OCI-LY3 (cell line): ENCODE measurements at regions not wholly inside any gene's neighbourhood (a gene's known extent, or its start where the extent isn't known, plus 50 kb on each side); places are given as distances from the start of the nearest gene placed in this dataset.

Experiments used
- H2AFZ ChIP-seq: fragments of 200-600, 300-600 bp; shearing (Covaris generic); 2 replicates; pipeline ENCODE4 v1.6.0; 2014; ENCODE audit warnings: antibody characterized with exemption, low read depth, low read length
- H3K27ac ChIP-seq: fragments of 200-600, 300-600 bp; sonication (generic); 2 replicates; pipeline ENCODE4 v1.5.1; 2014; ENCODE audit warnings: mild to moderate bottlenecking, low read length, moderate library complexity, mixed read lengths
- H3K27me3 ChIP-seq: fragments of 200-600, 300-600 bp; sonication (generic); 2 replicates; pipeline ENCODE4 v1.6.1; 2014; ENCODE audit warnings: low read depth, low read length, mixed read lengths
- H3K36me3 ChIP-seq: fragments of 200-600, 300-600 bp; sonication (generic); replicated peaks from 2 replicates; pipeline ENCODE3; 2014; ENCODE audit warnings: low read depth, low read length, mixed read lengths
- H3K4me1 ChIP-seq: fragments of 300-600, 200-600 bp; sonication (generic); 2 replicates; pipeline ENCODE4 v1.6.1; 2014; ENCODE audit warnings: low read length, mixed read lengths
- H3K4me2 ChIP-seq: fragments of 200-600, 300-600 bp; sonication (generic); 2 replicates; pipeline ENCODE4 v1.6.1; 2014; ENCODE audit warnings: low read length, mixed read lengths
- H3K4me3 ChIP-seq: fragments of 300-600, 200-600 bp; sonication (generic); 2 replicates; pipeline ENCODE4 v1.5.1; 2014; ENCODE audit warnings: antibody characterized with exemption, mild to moderate bottlenecking, low read length, moderate library complexity
- H3K79me2 ChIP-seq: fragments of 300-600, 200-600 bp; shearing (Covaris generic); 2 replicates; pipeline ENCODE4 v1.6.1; 2014; ENCODE audit warnings: mild to moderate bottlenecking, low read length, mixed read lengths
- H3K9ac ChIP-seq: fragments of 300-600, 200-600 bp; shearing (Covaris generic); 2 replicates; pipeline ENCODE4 v1.6.0; 2014; ENCODE audit warnings: mild to moderate bottlenecking, low read length, moderate library complexity
- H3K9me3 ChIP-seq: fragments of 200-600, 300-600 bp; shearing (Covaris generic); 2 replicates; pipeline ENCODE4 v1.6.1; 2014; ENCODE audit warnings: low read length, mixed read lengths; ENCODE audit not compliant: insufficient read depth
- H4K20me1 ChIP-seq: fragments of 200-600, 300-600 bp; sonication (generic); 2 replicates; pipeline ENCODE4 v1.6.1; 2016; ENCODE audit warnings: low read length, mixed read lengths; ENCODE audit not compliant: insufficient read depth
- EZH2phosphoT487 ChIP-seq: fragments of 200-600 bp; shearing (Covaris generic); IDR thresholded peaks from 2 replicates; pipeline ENCODE4 v1.6.1; 2018; ENCODE audit warnings: antibody characterized with exemption, mixed run types, low read depth
- TF ChIP-seq, protein P1 (sequence below): fragments of 200-600, 300-600 bp; sonication (generic); IDR thresholded peaks from 2 replicates; pipeline ENCODE4 v1.5.1; 2014; ENCODE audit warnings: antibody characterized with exemption, low read length, low read depth

DNA sequence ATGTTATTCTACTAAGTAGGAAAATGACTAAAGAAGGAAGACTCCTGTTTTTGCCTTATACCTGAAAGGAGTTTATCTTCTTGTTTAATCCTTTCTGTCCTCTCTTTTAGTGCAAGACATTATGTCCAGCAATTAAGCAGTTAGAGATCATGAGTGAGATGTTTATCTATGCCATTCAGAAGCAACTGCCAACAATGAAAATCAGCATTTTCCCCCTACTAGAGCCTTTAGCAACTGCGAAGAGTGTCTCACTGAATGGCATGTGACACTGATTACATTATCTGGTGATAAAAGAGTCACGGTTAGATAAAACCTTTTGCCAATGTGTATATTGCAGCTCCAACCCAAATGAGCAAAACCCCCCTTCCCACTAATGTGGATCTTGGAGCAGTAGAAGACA lies 357.7 kb upstream of the SYT4 start:
- Histone ChIP-seq H3K9me3 (no peaks in the 10 kb centered on the region), H3K4me3 (no peak overlapping the region), H2AFZ (no peak overlapping the region), H3K9ac (no peak overlapping the region), H3K27ac (no peak overlapping the region), H3K79me2 (no peaks in the 10 kb centered on the region), H3K4me2 (no peak overlapping the region), H3K36me3 (no peaks in the 10 kb centered on the region), H3K27me3 (no peaks in the 10 kb centered on the region), H3K4me1 (no peaks in the 10 kb centered on the region), H4K20me1 (no peaks in the 10 kb centered on the region)
- TF ChIP-seq, protein P1, sequence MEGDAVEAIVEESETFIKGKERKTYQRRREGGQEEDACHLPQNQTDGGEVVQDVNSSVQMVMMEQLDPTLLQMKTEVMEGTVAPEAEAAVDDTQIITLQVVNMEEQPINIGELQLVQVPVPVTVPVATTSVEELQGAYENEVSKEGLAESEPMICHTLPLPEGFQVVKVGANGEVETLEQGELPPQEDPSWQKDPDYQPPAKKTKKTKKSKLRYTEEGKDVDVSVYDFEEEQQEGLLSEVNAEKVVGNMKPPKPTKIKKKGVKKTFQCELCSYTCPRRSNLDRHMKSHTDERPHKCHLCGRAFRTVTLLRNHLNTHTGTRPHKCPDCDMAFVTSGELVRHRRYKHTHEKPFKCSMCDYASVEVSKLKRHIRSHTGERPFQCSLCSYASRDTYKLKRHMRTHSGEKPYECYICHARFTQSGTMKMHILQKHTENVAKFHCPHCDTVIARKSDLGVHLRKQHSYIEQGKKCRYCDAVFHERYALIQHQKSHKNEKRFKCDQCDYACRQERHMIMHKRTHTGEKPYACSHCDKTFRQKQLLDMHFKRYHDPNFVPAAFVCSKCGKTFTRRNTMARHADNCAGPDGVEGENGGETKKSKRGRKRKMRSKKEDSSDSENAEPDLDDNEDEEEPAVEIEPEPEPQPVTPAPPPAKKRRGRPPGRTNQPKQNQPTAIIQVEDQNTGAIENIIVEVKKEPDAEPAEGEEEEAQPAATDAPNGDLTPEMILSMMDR: no peak
- no peak for TF ChIP-seq EZH2phosphoT487

DNA sequence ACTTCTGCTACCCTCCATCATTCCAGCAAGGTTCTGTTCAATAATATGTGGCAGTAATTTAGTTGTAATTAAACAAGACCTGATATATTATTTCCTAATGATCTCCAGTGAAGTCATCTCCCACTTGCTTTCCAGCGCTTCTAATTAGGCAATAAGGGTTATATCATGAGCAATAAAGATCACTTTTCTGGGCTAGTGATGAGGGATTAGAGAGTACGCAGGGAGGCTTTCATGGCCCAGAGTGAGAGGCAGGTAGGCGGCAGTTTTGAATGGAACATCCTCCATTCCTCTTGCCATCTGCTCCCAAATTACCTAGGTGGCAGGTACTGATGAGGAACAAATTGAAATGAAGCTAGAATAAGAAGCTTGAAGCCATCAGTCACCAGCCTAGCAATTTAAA lies 358.1 kb upstream of the SYT4 start:
- Histone ChIP-seq H3K27me3 (no peaks in the 10 kb centered on the region), H3K36me3 (no peaks in the 10 kb centered on the region), H3K4me2 (no peak overlapping the region), H3K9me3 (no peaks in the 10 kb centered on the region), H2AFZ (no peak overlapping the region), H3K4me3 (no peak overlapping the region), H3K9ac (no peak overlapping the region), H3K79me2 (no peaks in the 10 kb centered on the region), H4K20me1 (no peaks in the 10 kb centered on the region), H3K27ac (no peak overlapping the region), H3K4me1 (no peaks in the 10 kb centered on the region)
- TF ChIP-seq EZH2phosphoT487: no peak
- TF ChIP-seq, protein P1: no peak

DNA sequence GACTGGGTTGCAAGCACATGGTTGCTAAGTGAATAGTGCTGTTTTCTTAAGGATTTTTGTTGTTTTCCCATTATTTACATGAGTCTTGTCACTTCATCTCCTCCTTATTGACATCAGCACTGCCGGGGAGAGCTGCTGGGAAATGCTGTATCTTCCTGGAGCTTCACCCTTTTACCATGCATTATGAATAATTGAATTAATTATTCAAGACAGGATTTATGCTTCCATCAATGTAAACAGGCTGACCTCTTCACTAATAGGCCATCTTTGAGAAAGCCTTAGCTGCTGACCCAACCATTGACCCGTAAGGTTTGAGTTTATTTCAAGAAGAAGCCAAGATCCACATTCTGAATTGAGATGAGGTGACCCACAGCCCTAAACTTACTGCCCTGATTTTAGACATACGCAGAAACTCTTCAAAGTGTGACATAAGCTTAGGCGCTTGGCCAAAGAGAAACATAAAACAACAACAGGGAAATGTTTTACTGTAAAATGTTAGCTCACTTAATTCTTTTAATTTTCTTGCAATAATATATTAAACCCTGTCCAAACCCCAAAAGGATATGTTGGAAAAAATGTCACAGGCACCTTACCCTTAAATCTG lies 365.5 kb upstream of the SYT4 start:
- peaks cover 4% of the 10 kb centered on the region; the same call in 1 of the 2 replicates for H3K9me3 ChIP-seq
- no peak overlapping the region for H2AFZ ChIP-seq
- H3K27me3 ChIP-seq: no peaks in the 10 kb centered on the region
- H3K4me3 ChIP-seq: no peak overlapping the region
- H3K4me1 ChIP-seq: no peaks in the 10 kb centered on the region
- TF ChIP-seq, protein P1: no peak
- no peak for TF ChIP-seq EZH2phosphoT487
- no peaks in the 10 kb centered on the region for H4K20me1 ChIP-seq
- no peak overlapping the region for H3K27ac ChIP-seq
- no peaks in the 10 kb centered on the region for H3K36me3 ChIP-seq
- no peak overlapping the region for H3K9ac ChIP-seq
- H3K79me2 ChIP-seq: no peaks in the 10 kb centered on the region
- no peak overlapping the region for H3K4me2 ChIP-seq

DNA sequence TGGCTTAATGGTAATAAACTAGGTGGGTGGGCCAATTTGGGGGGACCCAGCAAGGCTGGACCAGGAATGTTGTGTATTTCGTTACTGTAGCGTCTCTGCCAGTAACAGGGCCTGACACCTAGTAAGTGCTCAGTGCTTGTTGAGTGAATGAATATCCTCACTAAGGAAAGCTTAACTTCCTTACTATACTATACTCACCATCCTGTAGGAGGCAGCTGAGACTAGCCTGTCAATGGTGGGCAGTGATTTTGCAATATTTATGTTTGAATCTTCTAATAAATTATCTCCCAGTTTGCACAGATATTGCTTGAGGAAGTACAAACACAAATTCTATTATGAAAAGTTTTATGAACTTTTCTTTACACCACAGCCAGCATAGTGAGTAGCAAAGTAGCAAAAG lies 370.7 kb upstream of the SYT4 start:
- TF ChIP-seq, protein P1: peak; percentile 34
- no peak for TF ChIP-seq EZH2phosphoT487
- Histone ChIP-seq H3K4me3 (no peak overlapping the region), H3K9ac (no peak overlapping the region), H3K27ac (no peak overlapping the region), H4K20me1 (no peaks in the 10 kb centered on the region), H3K36me3 (no peaks in the 10 kb centered on the region), H3K79me2 (no peaks in the 10 kb centered on the region), H3K27me3 (no peaks in the 10 kb centered on the region), H2AFZ (no peak overlapping the region), H3K9me3 (peaks cover 5% of the 10 kb centered on the region), H3K4me2 (no peak overlapping the region), H3K4me1 (no peaks in the 10 kb centered on the region)
